K562 (cell line): ENCODE measurements at regions not wholly inside any gene's neighbourhood (a gene's known extent, or its start where the extent isn't known, plus 50 kb on each side); places are given as distances from the start of the nearest gene placed in this dataset.

Experiments
- ATAC-seq: fragments of 200-7000 bp; cut with Tn5 transposase; 3 replicates; pipeline ENCODE4 v1.9.1; 2020; ENCODE audit warnings: moderate library complexity
- BruUV-seq: library from RNA; stranded (reverse); fragments of 400-500 nt; replicated peaks from 2 replicates; lab custom pipeline; 2021; lab: Mats Ljungman, UMichigan
- CTCF ChIA-PET: fragments of 300-600 bp; formaldehyde crosslinking; extraction: SDS; loops from one replicate; lab custom pipeline; 2021; ENCODE audit warnings: low intra/inter-chr PET ratio; lab: Yijun Ruan, JAX
- POLR2A ChIA-PET: fragments of 300-600, 350-650 bp; sonication (Branson Sonifier 250); formaldehyde crosslinking; extraction: SDS; loops from one replicate; lab custom pipeline; 2021; ENCODE audit warnings: antibody characterized with exemption, inconsistent platforms; lab: Yijun Ruan, JAX
- DNase-seq, 4 experiments: peaks; one replicate each; pipeline versions ENCODE4 v3.0.0 to v3.0.0-alpha.2; 2011 to 2018; ENCODE audit warnings: low spot score in 3 of 4, mixed read lengths in 3 of 4; ENCODE audit errors: extremely low read depth in 1 of 4
- FAIRE-seq: peaks from 2 replicates; lab custom pipeline; 2011; peaks lifted over from hg19 to GRCh38; lab: Jason Lieb, UNC
- H2AFZ ChIP-seq: 2 replicates; pipeline ENCODE4 v1.6.0; 2011; ENCODE audit warnings: low read depth, low read length, control low read depth, inconsistent platforms
- H3K27ac ChIP-seq: fragments of 200-600 bp; 3 replicates; pipeline ENCODE4 v1.8.0; 2011; ENCODE audit warnings: low read depth, mild to moderate bottlenecking, control low read depth, inconsistent platforms, low read length, moderate library complexity, mixed read lengths; ENCODE audit errors: extremely low read depth
- H3K27me3 ChIP-seq, 2 experiments: fragments of 300-600 bp in 1 of 2; 2 replicates in 1 of 2; 3 replicates in 1 of 2; pipeline versions ENCODE4 v1.6.0 to v1.8.0; 2011; ENCODE audit warnings: inconsistent platforms in 2 of 2, low read length in 2 of 2, mild to moderate bottlenecking in 1 of 2, mixed read lengths in 1 of 2, moderate library complexity in 1 of 2; ENCODE audit not compliant: control insufficient read depth in 2 of 2, insufficient read depth in 2 of 2
- H3K36me3 ChIP-seq: fragments of 300-600 bp; 3 replicates; pipeline ENCODE4 v1.8.0; 2011; ENCODE audit warnings: mild to moderate bottlenecking, low read length, inconsistent platforms; ENCODE audit not compliant: control insufficient read depth, insufficient read depth
- H3K4me1 ChIP-seq, 2 experiments: fragments of 200-600 bp in 1 of 2; replicated peaks in 1 of 2; 2 replicates in 1 of 2; 3 replicates in 1 of 2; pipeline versions ENCODE4 v1.5.1 to v1.8.0; 2011; ENCODE audit warnings: inconsistent platforms in 2 of 2, low read length in 2 of 2, mild to moderate bottlenecking in 1 of 2, mixed read lengths in 1 of 2, moderate library complexity in 1 of 2; ENCODE audit not compliant: control insufficient read depth in 2 of 2, insufficient read depth in 2 of 2
- H3K4me2 ChIP-seq: 2 replicates; pipeline ENCODE4 v1.6.1; 2011; ENCODE audit warnings: low read length, control low read depth, inconsistent platforms, mixed read lengths; ENCODE audit not compliant: insufficient read depth
- H3K4me3 ChIP-seq: fragments of 200-600 bp; sonication (generic), shearing (Covaris generic); 2 replicates; pipeline ENCODE4 v1.5.1; 2016; ENCODE audit warnings: control low read depth, inconsistent platforms
- H3K79me2 ChIP-seq: fragments of 200-600 bp; 3 replicates; pipeline ENCODE4 v1.8.0; 2011; ENCODE audit warnings: low read length, inconsistent platforms; ENCODE audit not compliant: control insufficient read depth, insufficient read depth
- H3K9ac ChIP-seq, 2 experiments: 2 replicates each; pipeline versions ENCODE4 v1.6.0 to v1.6.1; 2011; ENCODE audit warnings: low read depth in 2 of 2, low read length in 2 of 2, control low read depth in 1 of 2, inconsistent platforms in 1 of 2, mild to moderate bottlenecking in 1 of 2, mixed read lengths in 1 of 2; ENCODE audit not compliant: insufficient read depth in 1 of 2
- H3K9me1 ChIP-seq: one replicate; pipeline ENCODE4 v1.6.0; 2011; ENCODE audit warnings: inconsistent platforms, mild to moderate bottlenecking, low read length, moderate library complexity; ENCODE audit not compliant: control insufficient read depth, insufficient read depth
- H3K9me3 ChIP-seq: replicated peaks from 2 replicates; pipeline ENCODE4 v1.5.1; 2011; ENCODE audit warnings: low read depth, low read length, inconsistent platforms; ENCODE audit not compliant: control insufficient read depth, insufficient read depth
- H4K20me1 ChIP-seq: replicated peaks from 2 replicates; pipeline ENCODE4 v1.6.1; 2011; ENCODE audit warnings: low read length, inconsistent platforms, mixed read lengths; ENCODE audit not compliant: control insufficient read depth, insufficient read depth
- C11orf30 ChIP-seq: fragments of 450-650 bp; IDR thresholded peaks from 2 replicates; pipeline ENCODE4 v1.6.1; 2016; ENCODE audit warnings: low read depth, mild to moderate bottlenecking
- CSDE1 ChIP-seq, 2 experiments: fragments of 450-650 bp; IDR thresholded peaks; 2 replicates each; pipeline ENCODE4 v1.6.1; 2016; ENCODE audit warnings: mild to moderate bottlenecking in 1 of 2
- FOXA1 ChIP-seq: fragments of 450-650 bp; IDR thresholded peaks from 2 replicates; pipeline ENCODE4 v1.6.1; 2016; ENCODE audit warnings: mild to moderate bottlenecking, borderline replicate concordance
- MAFF ChIP-seq: IDR thresholded peaks from 2 replicates; pipeline ENCODE4 v1.6.1; 2012; ENCODE audit warnings: low read length, improper control_type of control experiment
- MAFG ChIP-seq: fragments of 450-650 bp; conservative IDR thresholded peaks from 2 replicates; pipeline ENCODE4 v1.6.1; 2016; ENCODE audit warnings: missing genetic modification characterization, missing compliant biosample characterization
- MAFK ChIP-seq: IDR thresholded peaks from 2 replicates; pipeline ENCODE4 v1.6.1; 2011; ENCODE audit warnings: low read length, improper control_type of control experiment
- NFIX ChIP-seq: fragments of 250-450 bp; sonication (Bioruptor Pico); IDR thresholded peaks from 2 replicates; pipeline ENCODE4 v1.4.0; 2020; ENCODE audit warnings: low read depth, mild to moderate bottlenecking, moderate library complexity
- POLR2B ChIP-seq: fragments of 450-650 bp; IDR thresholded peaks from 2 replicates; pipeline ENCODE4 v1.6.1; 2018; ENCODE audit warnings: low read depth; ENCODE audit not compliant: partially characterized antibody
- PPARD ChIP-seq: fragments of 250-450 bp; sonication (Bioruptor Pico); IDR thresholded peaks from 2 replicates; pipeline ENCODE4 v1.8.0; 2022; ENCODE audit warnings: inconsistent platforms, mild to moderate bottlenecking, moderate library complexity
- TEAD4 ChIP-seq, 2 experiments: sonication (generic) in 1 of 2; formaldehyde crosslinking in 1 of 2; IDR thresholded peaks; 2 replicates each; pipeline versions ENCODE4 v1.6.1 to v1.8.0; 2012 to 2022; ENCODE audit warnings: borderline replicate concordance in 1 of 2, inconsistent platforms in 1 of 2, low read length in 1 of 2, mild to moderate bottlenecking in 1 of 2, missing genetic modification reagents in 1 of 2
- TFAM ChIP-seq: fragments of 250-450 bp; sonication (Bioruptor Pico); conservative IDR thresholded peaks from 2 replicates; pipeline ENCODE4 v1.5.0; 2021; ENCODE audit warnings: mild to moderate bottlenecking, moderate library complexity
- ZNF12 ChIP-seq: sonication (generic); formaldehyde crosslinking; IDR thresholded peaks from 2 replicates; pipeline ENCODE4 v1.4.0; 2020; ENCODE audit warnings: mild to moderate bottlenecking, missing genetic modification reagents
- ZNF224 ChIP-seq: sonication (generic); formaldehyde crosslinking; IDR thresholded peaks from 2 replicates; pipeline ENCODE4 v1.8.0; 2022; ENCODE audit warnings: mild to moderate bottlenecking, missing genetic modification reagents
- ZNF316 ChIP-seq: fragments of 450-650 bp; IDR thresholded peaks from 2 replicates; pipeline ENCODE4 v1.6.1; 2016
- WGBS: fragments of 100-300 bp; shearing (Covaris generic); methylation state at CpG from one replicate; pipeline ENCODE4 v1.1.6; 2016; ENCODE audit warnings: low coverage, mixed read lengths; ENCODE audit not compliant: insufficient coverage; ENCODE audit errors: missing lambda C conversion rate; 5-methylcytosine and 5-hydroxymethylcytosine counted together
- in situ Hi-C: fragments of 300-500 bp; cut with MboI; formaldehyde crosslinking; loops from 4 replicates; pipeline ENCODE4 v1.15.0; 2018; ENCODE audit warnings: inconsistent platforms, mixed read lengths
- intact Hi-C: fragments of 100-400 bp; cut with micrococcal nuclease; formaldehyde crosslinking; loops from 2 replicates; pipeline ENCODE4 v1.14.2; 2022
- TF ChIP-seq, protein P1 (sequence below): sonication (generic); formaldehyde crosslinking; IDR thresholded peaks from 2 replicates; pipeline ENCODE4 v1.8.1; 2023; ENCODE audit warnings: mild to moderate bottlenecking, missing genetic modification reagents
- TF ChIP-seq, protein P2 (sequence below): fragments of 250-450 bp; sonication (Bioruptor Pico); IDR thresholded peaks from 2 replicates; pipeline ENCODE4 v1.8.0; 2021; ENCODE audit warnings: moderate library complexity, mild to moderate bottlenecking, inconsistent platforms

DNA sequence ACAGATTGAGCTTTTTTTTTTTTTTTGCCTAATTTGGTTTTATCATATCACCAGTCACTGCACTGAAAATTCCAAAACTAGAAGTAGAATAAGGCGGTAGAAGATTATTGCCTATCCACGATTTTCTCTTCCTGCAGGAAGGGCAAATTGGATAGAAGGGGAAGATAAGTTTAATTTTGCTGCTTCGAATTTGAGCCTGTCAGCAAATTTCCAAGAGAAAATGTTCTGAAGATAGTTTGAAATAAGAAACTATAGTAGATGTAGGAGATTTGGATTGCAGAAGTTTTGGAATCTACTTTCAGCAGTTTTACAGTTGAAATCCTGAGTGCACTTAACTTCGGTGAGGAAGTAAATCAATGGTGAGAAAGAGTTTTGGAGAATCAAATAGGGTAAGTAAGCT, 164.9 kb downstream of the PTBP2 start:
- no peak for DNase-seq
- CTCF ChIA-PET = no interaction called here
- Histone ChIP-seq H3K4me1 (no peaks in the 10 kb centered on the region), H4K20me1 (no peaks in the 10 kb centered on the region), H3K9me1 (no peaks in the 10 kb centered on the region), H3K79me2 (no peaks in the 10 kb centered on the region), H2AFZ (no peak overlapping the region), H3K4me3 (no peak overlapping the region), H3K4me2 (no peak overlapping the region), H3K27me3 (no peaks in the 10 kb centered on the region), H3K9ac (no peak overlapping the region), H3K9me3 (no peaks in the 10 kb centered on the region), H3K27ac (no peak overlapping the region), H3K36me3 (no peaks in the 10 kb centered on the region)
- BruUV-seq = no TSS peak
- FAIRE-seq = no peak
- intact Hi-C loops (no loop called here), in situ Hi-C loops (no loop called here)
- POLR2A ChIA-PET = no interaction called here
- no peak for ATAC-seq
- 0% methylated on average over 3 of the region's 4 CpGs for WGBS
- TF ChIP-seq ZNF12 (CRISPR knock-in tag) (no peak), ZNF224 (CRISPR knock-in tag) (no peak), MAFK (peak; percentile 24; the same call in 1 of the 2 replicates), MAFF (peak; percentile 31; the same call in 1 of the 2 replicates), NFIX (no peak), FOXA1 (no peak), C11orf30 (peak; percentile 9; the same call in 1 of the 2 replicates), TFAM (no peak), ZNF316 (peak; percentile 37), PPARD (CRISPR knock-in tag) (no peak), POLR2B (no peak), MAFG (tag) (0 out of 2 replicates have a peak, but pooled peaks have one; percentile 23), TEAD4 (IDR thresholded peaks at IDR 0.05; ENCODE audit: low read length) (no peak), TEAD4 (CRISPR knock-in tag; IDR thresholded peaks at IDR 0.05; ENCODE audit: borderline replicate concordance) (no peak), CSDE1 (IDR thresholded peaks at IDR 0.05) (no peak)
- TF ChIP-seq, protein P1, sequence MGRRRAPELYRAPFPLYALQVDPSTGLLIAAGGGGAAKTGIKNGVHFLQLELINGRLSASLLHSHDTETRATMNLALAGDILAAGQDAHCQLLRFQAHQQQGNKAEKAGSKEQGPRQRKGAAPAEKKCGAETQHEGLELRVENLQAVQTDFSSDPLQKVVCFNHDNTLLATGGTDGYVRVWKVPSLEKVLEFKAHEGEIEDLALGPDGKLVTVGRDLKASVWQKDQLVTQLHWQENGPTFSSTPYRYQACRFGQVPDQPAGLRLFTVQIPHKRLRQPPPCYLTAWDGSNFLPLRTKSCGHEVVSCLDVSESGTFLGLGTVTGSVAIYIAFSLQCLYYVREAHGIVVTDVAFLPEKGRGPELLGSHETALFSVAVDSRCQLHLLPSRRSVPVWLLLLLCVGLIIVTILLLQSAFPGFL = no peak
- TF ChIP-seq, protein P2, sequence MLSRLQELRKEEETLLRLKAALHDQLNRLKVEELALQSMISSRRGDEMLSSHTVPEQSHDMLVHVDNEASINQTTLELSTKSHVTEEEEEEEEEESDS (CRISPR knock-in tag) = no peak
